NCI-H345 treated with DMSO at 0.1 percent for 48 hours (cell line): ENCODE measurements at regions not wholly inside any gene's neighbourhood (a gene's known extent, or its start where the extent isn't known, plus 50 kb on each side); places are given as distances from the start of the nearest gene placed in this dataset.
A peak's percentile ranks its signal among the peaks of the same experiment; 100 is the strongest.

Experiments used
- DNase-seq: peaks from one replicate; lab custom pipeline; 2025; ENCODE audit not compliant: unreplicated experiment; lab: John Stamatoyannopoulos, UW

DNA sequence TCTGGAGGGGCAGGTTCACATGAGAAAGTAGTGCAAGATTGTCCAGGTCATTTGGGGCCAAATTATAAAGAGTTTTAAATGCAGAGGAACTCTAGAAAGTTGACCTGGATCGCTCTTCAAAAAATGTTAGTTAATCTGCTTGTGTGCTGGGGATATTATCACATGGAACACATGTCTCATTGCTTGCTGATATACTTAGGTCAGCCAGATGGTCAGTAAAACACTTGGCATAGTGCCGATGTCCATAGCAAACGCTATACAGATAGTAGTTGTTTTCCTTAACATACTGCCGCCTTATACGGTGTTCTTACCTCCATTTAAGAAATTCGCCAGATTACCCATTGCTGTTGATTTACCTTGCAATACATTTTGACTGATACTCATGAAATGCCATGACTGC lies 103.4 kb upstream of the CWC22 start:
- no peak for DNase-seq

DNA sequence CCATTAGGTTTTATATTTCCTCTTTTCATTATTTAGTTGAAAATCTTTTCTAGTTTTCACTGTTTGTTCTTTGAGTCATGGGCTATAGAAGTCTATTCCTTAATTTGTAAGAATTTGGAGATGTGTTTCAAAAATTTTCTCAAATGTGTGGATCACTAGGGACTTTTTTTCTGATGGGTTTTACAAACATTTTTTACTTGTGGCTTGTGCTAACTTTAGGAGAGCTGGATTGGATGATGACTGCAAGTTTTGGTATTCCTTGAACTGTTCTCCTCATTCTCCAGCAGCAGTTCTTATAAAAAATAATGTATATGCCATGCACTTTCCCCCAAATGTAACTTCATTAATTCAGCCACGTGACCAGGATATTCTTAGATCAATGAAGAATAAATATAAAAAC lies 94.7 kb upstream of the CWC22 start:
- DNase-seq = no peak

DNA sequence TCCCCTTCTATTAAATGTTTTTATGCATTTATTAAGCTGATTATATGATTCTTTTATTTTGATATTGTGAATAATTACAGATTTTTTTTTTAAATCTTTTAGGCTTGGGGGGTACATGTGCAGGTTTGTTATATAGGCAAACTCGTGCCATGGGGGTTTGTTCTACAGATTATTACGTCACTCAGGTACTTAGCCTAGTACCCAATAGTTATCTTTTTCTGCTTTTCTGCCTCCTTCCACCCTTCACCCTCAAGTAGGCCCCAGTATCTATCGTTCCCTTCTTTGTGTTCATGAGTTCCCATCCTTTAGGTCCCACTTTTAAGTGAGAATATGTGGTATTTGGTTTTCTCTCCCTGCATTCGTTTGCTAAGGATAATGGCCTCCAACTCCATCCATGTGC lies 92.2 kb upstream of the CWC22 start:
- no peak for DNase-seq

DNA sequence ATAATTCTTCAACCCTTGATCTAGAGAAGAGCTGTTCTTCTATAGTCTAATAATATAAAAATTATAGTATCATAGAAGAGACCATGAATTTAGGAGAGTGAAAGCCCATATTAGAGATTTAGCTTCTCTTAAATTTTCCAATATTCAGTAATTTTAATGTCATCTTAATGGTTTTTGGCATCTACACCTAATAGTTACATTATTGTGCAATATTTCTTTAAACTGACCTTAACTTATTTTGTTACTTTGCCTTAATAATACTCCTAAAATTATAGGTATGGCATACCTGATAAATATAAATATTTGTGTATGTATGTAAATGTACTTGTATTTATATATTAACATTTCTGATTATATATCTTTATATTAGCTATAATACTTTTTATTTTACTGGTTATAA lies 78.0 kb upstream of the CWC22 start:
- no peak for DNase-seq

DNA sequence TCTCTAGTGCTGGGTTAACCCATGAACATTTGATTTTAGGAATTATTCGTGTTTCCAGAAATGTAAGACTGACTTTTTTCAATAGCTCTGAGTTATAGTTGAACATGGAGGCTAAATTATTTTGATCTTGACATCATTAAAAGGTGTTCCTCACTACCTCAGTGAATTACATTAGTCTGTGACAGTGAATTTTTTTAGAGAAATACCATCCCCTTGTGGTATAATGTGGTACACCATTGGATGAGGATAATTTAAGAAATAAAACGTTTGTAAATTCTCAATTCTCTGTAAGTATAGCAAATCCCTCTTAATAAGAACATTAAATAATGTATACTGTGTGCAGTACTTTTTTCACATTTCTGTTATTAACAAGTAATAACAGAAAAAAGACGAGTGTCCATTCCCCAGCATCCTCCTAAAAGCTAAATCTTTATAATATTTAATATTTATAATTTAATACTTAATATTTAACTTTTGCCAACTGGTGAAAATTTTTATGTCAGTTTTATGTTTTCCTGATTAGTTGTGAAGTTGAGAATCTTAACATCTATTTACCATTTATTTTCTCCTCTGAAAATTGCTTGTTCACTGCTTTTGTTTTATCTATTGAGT lies 70.3 kb upstream of the CWC22 start:
- DNase-seq = peak; percentile 24

DNA sequence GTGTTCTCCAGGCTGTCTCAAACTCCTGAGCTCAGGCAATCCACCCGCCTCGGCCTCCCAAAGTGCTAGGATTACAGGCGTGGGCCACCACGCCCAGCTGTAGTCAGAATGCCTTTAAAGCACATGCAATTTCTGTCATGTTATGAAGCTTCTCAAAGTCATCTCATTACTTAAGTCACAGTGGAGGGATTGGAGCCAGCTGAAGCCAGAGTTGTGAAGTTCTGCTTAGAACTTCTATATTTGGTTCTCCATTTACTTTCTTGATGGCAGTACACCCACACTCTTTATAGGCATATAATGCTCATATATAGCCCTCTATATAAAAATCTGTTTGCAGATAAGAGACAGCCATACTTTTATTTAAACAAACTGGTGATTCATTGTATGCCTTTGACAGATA lies 68.8 kb upstream of the CWC22 start:
- DNase-seq = no peak

DNA sequence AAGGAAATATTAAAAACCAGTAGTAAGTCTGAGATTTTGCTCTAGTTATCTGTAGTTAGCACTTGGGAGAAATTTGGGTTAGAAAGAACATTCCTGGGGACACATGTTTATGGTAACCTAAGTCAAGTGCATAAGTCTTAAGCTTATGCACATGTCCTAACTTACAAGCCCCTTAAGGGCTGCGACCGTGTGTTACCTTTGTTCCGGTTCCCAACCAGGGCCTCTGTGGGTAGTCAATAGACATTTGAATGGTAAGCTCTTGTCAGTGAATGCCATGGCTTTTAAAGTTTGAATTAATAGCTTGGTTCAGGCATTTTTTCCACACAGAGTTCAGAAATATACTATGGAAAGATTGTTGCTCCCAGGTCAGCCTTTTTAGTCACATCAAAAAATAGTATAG lies 64.7 kb upstream of the CWC22 start:
- no peak for DNase-seq

DNA sequence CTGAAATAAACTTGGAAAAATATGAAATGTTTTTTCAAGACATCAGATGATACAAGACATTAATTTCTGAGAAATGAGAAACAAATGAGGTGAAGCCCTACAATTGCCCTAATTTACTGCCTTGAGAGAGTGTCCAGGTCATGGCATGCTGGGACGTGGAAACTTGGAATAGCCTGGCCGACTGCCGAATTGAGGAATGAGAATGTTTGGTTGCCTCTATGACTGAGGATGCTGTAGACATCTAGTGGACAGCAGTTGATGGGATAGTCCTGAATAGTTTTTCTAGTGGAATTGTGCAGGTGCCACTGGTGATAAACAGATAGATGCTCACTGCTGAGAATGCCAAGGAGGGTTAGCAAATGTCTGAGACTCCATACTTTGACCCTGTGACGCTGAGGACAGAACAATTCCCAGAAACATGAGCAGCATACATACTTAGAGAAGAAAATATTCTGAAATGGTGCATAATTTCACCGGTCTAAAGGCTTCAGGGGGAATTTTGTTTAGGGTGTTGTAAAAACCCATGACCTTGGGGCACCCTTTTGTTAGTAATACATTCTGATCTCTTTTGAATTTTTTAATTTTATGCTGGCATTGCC lies 56.5 kb upstream of the CWC22 start:
- no peak for DNase-seq

DNA sequence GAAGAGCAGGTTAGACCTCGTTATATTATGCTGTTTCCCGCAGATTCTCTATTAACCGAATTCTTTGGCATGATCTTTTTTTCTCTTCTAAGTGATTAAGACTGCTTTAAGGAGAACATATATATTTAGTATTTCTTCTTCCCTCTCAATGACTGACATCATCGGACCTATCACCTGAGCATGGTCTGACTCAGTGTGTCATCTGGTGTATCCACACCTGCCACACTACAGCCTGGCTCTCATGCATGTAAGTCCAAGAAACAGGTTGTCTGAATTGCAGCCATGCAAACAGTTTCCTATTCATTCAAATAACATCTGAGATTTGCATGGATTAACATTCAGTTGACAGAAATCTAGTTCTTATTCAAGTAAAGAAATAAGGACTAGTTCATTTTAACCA lies 55.1 kb upstream of the CWC22 start:
- no peak for DNase-seq

DNA sequence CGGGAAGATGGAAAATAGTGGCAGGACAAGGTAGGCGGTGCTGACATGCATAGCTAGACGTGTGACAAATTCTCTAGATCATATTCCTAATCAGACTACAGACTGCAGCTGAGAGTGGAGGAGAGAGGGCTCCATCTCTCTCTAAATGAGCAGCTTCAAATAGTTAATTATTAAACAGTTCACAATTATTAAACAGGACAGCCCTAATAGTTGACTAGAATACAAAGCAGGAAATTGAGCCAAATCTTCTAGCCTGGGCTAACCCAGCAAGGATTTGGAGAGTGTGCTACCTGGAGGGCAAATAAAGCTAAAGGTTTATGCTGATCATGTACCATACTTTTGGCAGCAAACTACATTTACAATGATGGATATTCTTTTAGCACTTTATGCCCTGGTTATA lies 54.4 kb upstream of the CWC22 start:
- DNase-seq = no peak

DNA sequence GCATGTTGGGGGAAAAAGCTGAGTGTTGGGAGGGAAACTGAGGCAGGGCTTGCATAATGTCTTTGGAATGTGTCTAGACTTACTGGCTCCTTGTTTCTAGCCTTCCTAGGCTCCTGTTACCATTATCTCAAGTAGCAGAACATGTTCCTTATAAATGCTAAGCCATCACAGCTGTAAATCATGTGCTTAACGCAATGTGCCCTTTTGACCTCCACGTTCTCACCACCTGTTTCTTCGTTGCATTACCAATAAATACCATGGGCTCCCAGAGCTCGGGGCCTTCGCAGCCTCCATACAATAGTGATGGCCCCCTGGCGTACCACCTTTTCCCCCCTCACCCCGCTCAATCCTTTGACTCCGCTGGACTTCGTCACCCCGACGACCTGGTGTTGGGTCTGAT lies 54.0 kb upstream of the CWC22 start:
- DNase-seq = no peak

DNA sequence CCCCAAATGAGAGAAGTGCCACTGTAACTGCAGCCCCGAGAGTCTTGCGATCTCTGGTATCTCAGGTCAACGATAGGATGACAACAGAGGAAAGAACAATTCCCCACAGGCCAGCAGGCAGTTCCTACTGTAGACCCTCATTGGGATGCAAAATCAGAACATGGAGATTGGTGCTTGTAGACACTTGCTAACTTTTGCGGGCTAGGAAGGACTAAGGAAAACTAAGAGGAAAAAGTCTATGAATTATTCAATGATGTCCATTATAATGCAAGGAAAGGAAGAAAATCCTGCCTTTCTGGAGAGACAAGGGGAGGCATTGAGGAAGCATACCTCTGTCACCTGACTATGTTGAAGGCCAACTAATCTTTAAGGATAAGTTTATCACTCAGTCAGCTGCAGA lies 51.9 kb upstream of the CWC22 start:
- no peak for DNase-seq

DNA sequence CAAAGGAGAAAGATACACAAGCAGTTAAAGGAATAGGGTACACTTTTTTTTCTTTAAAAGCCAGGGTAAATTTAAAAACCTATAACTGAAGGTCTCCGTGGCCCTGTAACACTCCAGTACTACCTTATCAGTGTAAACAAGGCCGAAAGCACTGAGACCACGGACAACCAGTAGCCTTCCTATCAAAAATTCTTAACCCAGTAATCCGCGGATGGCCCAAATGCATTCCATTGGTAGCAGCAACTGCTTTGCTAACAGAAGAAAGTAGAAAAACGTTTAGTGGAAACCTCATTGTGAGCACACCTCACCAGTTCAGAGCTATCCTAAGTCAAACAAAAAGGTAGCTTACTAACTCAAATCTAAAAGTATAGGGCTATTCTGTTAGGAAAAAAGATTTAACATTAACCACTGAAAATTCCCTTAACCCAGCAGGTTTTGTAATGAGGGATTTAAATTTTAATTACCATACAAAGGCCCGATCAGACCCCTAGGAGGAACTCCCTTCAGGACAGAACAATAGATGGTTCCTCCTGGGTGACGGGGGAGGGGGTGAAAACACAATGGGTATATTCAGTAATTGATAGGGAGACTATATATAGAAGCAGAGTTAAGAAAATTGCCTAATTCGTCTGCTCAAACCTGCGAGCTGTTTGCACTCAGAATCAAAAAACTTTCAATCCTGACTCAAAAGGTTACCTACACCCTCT lies 50.8 kb upstream of the CWC22 start:
- DNase-seq = no peak
